Brain microvascular endothelial cell (primary cell): ENCODE measurements at regions not wholly inside any gene's neighbourhood (a gene's known extent, or its start where the extent isn't known, plus 50 kb on each side); places are given as distances from the start of the nearest gene placed in this dataset.

Source experiments
- DNase-seq: peaks from one replicate; pipeline ENCODE4 v3.0.0-alpha.2; 2020
- H3K27ac ChIP-seq: fragments of 250-450 bp; sonication (Bioruptor Pico); 2 replicates; pipeline ENCODE4 v1.5.1; 2020; ENCODE audit warnings: mild to moderate bottlenecking, moderate library complexity
- H3K27me3 ChIP-seq: fragments of 250-450 bp; sonication (Bioruptor Pico); replicated peaks from 2 replicates; pipeline ENCODE4 v1.5.1; 2020; ENCODE audit warnings: mild to moderate bottlenecking
- H3K36me3 ChIP-seq: fragments of 250-450 bp; sonication (Bioruptor Pico); replicated peaks from 2 replicates; pipeline ENCODE4 v1.5.1; 2020; ENCODE audit warnings: mild to moderate bottlenecking
- H3K4me3 ChIP-seq: 2 replicates; pipeline ENCODE4 v1.5.1; 2011; ENCODE audit warnings: low read depth, mild to moderate bottlenecking, control low read depth, low read length, moderate library complexity
- in situ Hi-C: cut with HindIII; loops from 2 replicates; pipeline ENCODE4 v1.10.0; 2017; ENCODE audit warnings: low sequenced_read_pairs, low pct_ligation_motif_present
- TF ChIP-seq, protein P1 (sequence below): IDR thresholded peaks from 2 replicates; pipeline ENCODE4 v1.5.1; 2011; ENCODE audit warnings: low read depth, mild to moderate bottlenecking, moderate library complexity, low read length, control low read depth, inconsistent platforms; ENCODE audit errors: missing control alignments

GRCh38 chr7:106589198-106589879, 71.6 kb downstream of the CCDC71L start:
- TF ChIP-seq, protein P1, sequence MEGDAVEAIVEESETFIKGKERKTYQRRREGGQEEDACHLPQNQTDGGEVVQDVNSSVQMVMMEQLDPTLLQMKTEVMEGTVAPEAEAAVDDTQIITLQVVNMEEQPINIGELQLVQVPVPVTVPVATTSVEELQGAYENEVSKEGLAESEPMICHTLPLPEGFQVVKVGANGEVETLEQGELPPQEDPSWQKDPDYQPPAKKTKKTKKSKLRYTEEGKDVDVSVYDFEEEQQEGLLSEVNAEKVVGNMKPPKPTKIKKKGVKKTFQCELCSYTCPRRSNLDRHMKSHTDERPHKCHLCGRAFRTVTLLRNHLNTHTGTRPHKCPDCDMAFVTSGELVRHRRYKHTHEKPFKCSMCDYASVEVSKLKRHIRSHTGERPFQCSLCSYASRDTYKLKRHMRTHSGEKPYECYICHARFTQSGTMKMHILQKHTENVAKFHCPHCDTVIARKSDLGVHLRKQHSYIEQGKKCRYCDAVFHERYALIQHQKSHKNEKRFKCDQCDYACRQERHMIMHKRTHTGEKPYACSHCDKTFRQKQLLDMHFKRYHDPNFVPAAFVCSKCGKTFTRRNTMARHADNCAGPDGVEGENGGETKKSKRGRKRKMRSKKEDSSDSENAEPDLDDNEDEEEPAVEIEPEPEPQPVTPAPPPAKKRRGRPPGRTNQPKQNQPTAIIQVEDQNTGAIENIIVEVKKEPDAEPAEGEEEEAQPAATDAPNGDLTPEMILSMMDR: no peak
- Histone ChIP-seq H3K4me3 (no peak overlapping the region), H3K27me3 (no peaks in the 10 kb centered on the region), H3K36me3 (no peaks in the 10 kb centered on the region), H3K27ac (no peak overlapping the region)
- in situ Hi-C loops: no loop called here
- DNase-seq: no peak

DNA sequence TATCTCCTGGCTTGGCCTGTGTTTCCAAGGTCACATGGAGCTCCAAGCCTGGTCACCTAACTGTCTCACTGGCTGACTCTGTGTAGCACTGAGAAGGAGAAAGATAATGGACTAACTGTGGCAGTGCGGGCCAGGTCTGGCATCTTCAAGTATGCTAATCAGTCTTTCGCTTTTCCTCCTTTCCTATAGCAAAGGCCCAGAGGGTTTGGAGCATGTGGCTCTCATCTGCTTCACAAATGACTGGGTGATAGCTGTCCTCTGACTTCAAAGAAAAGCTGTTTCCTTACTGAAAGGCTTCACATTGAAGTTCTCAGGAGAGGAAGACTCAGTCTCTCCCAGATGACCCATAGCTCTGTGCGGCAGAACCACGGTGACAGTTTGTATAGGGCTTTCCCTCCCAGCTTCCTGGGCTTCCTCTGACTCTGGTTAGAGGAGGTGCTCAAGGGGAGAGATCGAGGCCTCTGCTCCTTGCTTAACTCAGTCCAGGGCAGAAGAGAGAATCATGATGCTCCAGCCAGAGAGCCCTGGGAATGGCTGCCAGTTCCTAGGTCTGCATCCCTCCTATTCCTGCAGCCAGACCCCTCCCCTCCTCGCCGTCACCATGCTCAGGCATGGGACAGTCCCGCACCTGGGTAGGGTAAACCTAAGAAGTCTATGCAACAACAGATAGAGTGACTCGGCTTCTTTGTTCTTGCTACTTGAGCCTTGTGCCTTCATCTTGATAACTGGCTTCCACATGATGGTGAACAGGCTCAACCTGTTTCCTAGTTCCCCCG, 72.3 kb downstream of the CCDC71L start:
- H3K36me3 ChIP-seq: no peaks in the 10 kb centered on the region
- TF ChIP-seq, protein P1: no peak
- H3K27ac ChIP-seq: no peak overlapping the region
- no peaks in the 10 kb centered on the region for H3K27me3 ChIP-seq
- in situ Hi-C loops: no loop called here
- no peak for DNase-seq
- H3K4me3 ChIP-seq: no peak overlapping the region

DNA sequence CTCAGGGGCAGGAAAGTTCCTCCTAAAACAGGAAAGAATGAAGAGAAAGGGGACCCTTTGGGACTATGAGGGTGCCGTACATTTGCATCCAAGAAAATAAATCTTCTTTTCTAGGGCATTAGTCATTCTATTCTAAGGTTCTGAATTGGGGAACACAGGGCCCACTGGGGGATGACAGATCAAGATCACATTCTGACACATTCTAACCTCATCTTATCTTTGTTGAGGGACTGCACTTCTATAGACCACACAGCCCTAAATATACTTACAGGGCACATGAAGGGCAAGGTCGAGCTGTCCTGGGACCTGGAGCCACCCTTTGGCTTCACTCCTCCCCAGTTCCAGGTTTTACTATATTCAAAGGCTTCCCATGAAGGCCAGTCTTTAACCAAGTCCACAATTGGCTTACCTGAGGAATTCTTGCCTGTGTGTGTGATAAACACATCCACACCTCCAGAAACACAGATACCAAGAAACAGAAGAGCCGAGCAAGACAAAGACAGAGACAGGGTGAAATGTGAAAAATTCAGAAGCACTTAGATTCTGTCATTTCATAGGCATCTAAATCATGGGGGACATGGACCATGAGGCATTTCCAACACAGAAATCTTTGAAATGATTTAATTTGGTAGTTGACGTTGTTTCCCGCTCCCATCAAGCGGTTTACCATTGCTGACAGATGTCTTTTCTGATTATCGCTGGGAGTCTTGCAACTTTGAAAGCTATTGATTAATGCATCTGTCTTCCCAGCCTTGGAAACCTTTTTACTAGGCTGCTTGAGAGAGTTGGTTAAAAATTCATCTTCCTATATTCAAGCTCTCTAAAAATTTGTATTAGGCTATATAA, 75.8 kb downstream of the CCDC71L start:
- Histone ChIP-seq H3K36me3 (no peaks in the 10 kb centered on the region), H3K4me3 (no peak overlapping the region), H3K27me3 (no peaks in the 10 kb centered on the region), H3K27ac (no peak overlapping the region)
- in situ Hi-C loops: no loop called here
- TF ChIP-seq, protein P1: no peak
- DNase-seq: no peak

GRCh38 chr7:106583706-106584690, 77.0 kb downstream of the CCDC71L start:
- TF ChIP-seq, protein P1: no peak
- Histone ChIP-seq H3K27me3 (no peaks in the 10 kb centered on the region), H3K4me3 (no peak overlapping the region), H3K27ac (no peak overlapping the region), H3K36me3 (no peaks in the 10 kb centered on the region)
- in situ Hi-C loops: no loop called here
- DNase-seq: no peak

GRCh38 chr7:106583100-106583499, 77.9 kb downstream of the CCDC71L start:
- TF ChIP-seq, protein P1: no peak
- DNase-seq: no peak
- Histone ChIP-seq H3K27me3 (no peaks in the 10 kb centered on the region), H3K4me3 (no peak overlapping the region), H3K27ac (no peak overlapping the region), H3K36me3 (no peaks in the 10 kb centered on the region)
- in situ Hi-C loops: no loop called here
